HG03025 (cell line): ENCODE measurements at regions not wholly inside any gene's neighbourhood (a gene's known extent, or its start where the extent isn't known, plus 50 kb on each side); places are given as distances from the start of the nearest gene placed in this dataset.

Experiments
- ATAC-seq: cut with Tn5 transposase; IDR thresholded peaks from one replicate; pipeline ENCODE4 v1.9.1; 2021; ENCODE audit warnings: mild to moderate bottlenecking, moderate library complexity; ENCODE audit not compliant: unreplicated experiment, low FRiP score

DNA sequence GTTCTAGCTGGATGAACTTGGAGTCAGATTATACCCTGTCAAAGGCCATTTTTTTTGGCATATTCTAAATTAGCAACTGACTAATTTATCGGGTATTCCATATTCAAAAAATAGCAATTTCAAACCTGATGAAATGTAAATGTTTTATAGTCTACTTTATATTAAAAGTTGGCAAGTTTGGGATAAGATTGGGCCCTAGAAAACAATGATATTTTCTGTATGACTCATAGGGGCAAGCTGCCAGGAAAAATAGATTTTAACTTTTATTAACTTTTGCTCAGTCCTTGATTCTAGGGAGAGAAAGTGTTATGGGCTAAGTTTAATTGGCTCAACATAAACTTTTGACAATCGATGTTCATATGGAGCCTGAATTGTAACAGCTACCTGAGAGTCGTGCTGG lies 576.9 kb upstream of the B3GALT2 start:
- no peak for ATAC-seq

DNA sequence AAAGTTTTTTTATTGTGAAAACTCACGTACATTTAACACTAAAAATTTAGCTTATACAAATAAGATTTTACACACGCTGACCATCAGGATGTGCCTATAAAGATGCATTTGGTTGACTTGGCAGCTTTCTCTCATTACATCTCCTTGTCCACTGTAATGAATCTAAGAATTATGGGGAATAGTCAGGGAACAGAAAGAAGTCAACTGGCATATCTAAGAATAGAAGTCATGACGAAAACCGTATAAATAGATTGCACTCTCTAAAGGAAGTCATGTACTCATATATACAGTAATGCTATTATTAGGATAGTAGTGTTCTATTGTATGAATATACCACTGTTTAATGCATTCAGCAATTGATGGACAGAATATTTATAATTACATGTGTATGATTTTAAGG lies 575.8 kb upstream of the B3GALT2 start:
- no peak for ATAC-seq

DNA sequence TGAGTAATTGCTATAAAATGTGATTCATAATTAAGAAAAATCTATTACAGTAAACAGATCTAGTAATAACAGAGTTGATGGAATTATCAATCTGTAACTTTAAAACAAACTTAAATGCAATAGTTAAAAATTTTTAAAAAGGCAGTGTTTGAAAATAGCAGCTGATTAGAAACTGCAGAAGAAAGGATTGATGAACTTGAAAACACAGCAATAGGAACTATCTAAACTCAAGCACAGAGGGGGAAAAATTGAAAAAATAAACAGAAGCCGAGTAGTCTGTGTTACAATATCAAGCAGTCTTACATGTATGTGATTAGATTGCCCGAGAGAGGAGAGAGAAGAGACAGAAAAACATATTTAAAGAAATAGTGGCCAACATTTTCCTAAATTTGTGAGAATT lies 569.0 kb upstream of the B3GALT2 start:
- no peak for ATAC-seq

DNA sequence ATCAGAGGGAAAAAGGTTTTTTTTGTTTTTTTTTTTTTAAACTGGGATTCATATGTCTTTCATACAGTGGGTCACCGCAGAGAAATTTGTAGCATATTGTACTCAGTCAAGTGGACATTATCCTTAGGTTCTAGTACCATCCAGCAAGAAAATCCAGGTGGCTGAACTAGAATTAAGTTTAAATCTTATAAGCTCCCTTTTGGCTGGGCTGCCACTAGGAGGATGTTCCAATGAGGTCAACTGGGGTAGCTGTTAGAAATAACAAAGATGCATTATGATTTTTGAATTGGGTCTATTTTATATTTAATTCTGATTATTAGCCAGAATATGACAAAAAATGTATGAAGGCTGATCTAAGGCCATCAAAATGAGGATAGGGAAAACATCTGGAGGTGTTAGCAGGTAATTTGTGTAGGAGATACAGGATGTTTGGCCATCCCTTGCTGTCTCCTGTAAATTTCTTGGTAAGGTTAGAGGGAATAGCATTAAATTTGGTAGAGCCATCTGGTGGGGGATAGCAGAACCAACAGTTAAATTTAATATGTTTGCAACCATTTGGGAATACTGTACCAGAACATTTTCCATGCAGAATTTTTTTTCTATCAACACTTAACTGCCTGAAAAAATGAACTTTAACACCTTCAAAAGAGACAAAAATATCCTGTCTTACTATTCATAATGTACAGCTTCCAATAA lies 568.5 kb upstream of the B3GALT2 start:
- ATAC-seq: no peak

DNA sequence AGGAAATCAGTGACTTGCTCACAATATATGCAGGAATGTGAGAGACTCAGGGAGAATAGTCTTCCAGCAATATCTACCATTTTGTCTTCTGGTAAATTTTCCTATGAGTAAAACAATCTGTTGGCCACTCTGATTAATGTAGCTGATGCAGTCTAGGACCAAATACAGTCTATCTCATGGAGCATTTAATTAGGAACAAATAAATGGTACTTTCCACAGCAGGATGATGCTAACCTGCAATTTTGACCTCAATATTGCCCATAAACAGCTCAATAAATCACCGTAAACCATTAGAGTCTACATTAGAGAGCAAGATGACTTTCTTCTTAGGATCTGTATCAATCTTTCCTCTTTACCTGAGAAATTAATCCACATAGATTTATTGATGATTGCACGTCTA lies 567.7 kb upstream of the B3GALT2 start:
- ATAC-seq: no peak

DNA sequence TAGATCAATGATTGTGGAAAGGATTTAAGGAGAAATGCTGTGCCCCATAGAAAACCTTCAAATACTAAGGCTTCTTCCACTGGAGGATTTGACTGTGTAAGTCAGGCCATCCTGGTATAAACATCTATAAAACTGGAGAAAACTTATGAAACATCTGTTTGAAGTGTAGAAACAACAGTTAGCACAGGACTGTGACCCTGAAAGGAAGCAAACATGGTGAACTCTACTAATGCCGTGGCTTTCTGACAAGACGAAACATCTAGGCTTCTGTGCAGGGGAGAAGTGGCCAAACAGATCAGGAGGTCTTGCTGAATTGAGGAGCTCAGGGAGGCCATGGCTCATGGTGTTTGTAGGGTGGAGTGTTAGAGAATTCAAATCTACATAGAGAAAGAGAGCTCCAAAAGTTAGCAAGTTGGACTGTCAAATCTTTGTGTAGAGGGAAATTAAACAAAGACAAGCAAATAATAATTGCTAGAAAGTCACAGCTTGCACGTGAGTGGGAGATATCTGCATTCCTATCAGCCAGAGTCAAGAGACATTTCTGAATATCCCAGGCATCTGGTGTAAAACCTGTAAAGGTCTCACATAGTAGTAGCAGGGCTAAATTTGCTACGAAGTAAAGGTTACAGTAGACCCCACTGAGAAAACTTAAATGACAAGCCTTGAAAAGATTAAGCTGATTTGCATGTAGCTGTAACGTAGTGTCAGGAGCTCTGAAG lies 566.8 kb upstream of the B3GALT2 start:
- ATAC-seq: no peak

DNA sequence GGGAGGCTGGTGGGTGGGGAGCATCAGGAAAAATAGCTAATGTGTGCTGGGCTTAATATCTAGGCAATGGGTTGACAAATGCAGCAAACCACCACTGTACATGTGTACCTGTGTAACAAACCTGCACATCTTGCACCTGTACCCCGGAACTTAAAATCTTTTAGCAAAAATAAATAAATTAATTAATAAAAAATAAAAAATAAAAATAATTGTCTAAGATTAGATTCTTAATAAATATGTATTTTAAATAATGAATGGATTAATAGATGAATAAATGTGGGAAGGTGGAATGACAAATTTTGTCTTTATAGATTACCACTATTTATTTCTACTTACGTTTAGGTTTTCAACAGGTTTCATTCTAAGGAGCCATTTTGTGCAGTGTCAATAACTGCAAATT lies 563.5 kb upstream of the B3GALT2 start:
- ATAC-seq: no peak

DNA sequence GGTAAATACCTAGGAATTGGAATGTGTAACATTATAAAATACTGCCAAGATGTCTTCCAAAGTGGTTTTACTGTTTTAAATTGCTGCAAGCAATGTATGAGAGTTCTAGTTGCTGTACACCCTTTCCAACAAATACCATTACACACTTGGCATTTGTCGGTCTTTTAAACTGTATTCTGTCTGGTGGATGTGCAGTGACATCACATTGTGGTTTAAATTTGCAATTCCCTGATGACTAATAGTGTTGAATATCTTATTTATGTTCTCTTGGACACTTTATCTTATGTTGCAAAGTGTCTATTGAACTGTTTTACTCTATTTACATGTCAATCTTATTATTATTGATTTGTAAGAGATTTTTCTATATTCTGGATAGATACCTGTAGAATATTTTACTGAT lies 561.2 kb upstream of the B3GALT2 start:
- no peak for ATAC-seq

DNA sequence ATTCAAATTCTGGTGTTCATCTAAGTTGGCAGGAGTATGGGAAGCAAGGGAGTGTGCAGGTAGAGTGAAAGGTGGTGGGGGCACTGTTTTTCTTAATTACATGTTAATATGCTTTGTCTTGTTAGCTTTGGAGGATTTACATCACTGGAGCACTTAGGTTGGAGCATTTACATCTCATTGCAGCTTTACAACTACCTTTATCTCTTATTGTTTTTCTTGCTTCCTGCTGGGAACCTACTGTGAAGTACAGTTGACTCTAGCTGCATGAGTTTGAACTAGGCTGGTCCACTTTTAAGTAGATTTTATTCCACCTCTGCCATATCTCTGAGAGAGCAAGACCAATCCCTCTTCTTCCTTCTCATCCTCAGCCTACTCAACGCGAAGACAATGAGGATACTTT lies 554.8 kb upstream of the B3GALT2 start:
- ATAC-seq: no peak

DNA sequence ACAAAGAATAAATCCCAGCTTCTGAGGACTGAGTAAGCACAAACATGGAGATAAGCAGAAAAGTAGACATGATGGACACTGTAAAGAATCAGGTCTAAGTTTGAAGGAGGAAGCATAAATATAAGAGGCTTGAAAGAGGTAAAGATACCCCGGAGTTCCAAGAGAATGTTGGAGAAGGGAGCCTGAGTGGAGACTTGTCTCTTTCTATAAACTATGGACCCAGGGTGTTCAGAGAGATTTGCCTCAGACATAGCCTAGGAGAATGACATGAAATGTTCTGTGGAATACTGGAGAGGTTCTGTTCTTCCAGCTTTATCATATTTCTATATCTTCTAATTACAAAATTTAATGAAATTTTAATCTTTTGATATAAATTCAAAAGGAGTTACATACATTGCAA lies 554.3 kb upstream of the B3GALT2 start:
- no peak for ATAC-seq

DNA sequence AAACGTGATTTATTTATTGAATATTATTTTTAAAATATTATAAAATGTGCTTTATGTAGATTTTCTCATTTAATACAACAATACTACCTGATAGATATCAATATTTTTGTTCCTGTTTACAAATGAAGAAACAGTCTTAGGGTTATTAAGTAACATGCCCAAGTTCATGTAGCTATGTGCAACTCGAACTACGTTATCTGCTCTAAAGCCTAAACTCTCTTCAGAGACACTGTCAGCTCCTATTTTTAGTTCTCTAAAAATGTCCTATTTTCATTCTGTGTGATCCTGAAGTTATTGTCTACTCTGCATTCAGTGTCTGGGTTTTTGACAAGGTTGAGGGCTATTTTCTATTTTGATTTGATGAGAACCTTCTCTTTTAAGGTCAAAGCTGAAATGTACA lies 550.1 kb upstream of the B3GALT2 start:
- no peak for ATAC-seq

DNA sequence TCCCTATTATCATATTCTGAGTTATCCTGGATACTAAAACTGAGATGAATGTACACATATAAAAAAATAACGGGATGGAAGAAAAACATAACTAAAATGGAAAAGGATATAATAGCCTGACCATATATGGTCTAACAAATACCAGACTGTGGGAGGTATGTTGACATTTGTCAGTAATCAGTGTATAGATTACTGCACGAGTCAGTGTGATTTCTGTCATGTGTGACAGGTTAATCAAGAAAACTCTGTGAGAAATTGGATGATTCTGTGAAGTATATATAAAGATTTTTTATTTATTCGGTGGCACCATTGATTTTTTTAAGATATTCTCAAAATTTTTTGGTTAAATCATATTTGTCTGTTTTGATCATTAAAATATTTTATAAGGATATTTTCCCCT lies 547.3 kb upstream of the B3GALT2 start:
- ATAC-seq: no peak

DNA sequence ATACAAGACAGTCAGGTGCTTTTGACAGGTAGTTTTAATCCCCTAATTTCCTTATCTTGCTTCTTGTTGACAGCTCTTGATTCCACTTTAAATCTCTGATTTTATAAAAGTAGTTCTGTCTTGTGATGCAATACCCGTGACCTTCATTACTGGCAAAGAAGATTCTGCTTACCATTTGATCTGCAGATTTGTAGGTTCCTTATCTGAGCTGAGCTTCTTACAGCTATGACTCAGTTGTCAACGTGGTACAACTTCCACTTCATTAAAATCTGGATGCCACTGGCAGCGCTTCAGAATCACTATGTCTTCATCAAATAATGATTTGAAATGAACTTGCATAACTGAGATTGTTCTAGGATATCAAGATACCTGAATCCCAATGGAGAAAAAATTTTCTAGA lies 543.6 kb upstream of the B3GALT2 start:
- no peak for ATAC-seq

DNA sequence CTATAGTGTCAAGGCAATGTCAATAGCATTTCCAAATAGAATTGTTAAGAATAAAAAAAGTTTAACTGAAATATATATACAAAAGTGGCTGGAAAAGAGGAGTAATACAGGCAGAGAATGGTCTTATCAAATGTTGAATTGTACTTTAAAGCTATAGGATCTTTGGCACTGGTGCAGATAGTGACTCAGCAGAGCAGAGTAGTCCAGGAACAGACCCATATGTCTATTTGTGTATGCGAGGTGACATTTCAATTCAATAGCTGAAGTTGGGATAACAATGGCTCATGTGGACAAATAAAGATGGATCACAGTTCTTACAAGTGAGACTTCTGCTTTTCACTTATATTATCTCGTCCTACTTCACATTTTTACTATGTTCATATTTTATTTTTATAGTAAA lies 543.0 kb upstream of the B3GALT2 start:
- ATAC-seq: no peak

DNA sequence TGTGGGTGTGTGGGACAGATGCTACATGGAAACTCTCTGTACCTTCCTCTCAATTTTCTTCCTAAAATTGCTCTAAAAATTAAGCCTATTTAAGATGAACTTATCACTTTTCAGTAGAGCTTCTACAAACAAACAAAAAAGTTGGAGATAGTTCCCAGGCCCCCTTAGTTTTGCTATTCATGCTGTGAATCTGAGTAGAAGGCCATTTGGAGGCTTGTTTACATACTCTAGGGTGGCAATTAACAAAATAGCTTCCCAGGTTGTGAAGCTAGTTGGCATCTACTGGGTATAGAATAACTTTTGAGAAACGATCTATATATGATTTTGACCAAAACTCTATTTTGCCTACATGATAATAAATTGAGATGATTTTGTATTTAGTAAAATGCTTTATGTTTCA lies 541.4 kb upstream of the B3GALT2 start:
- ATAC-seq: no peak

DNA sequence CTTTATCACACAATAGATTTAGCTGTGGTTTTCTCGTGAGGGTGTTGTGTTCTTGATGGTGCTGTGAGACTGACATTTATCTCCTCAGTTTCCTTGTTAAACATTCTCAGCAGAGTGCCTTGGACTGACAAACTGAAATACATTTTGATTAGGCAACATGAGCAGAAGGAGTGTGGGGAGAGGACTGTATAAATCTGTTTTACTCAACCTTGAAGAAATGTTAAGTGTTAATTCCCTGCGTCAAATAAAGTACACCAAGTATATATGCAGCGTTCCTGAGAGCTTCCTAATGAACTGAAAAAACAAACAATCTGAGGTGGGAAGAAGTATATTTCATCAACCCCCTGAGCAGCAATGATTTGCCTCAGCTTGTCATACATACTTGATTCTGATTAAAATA lies 540.3 kb upstream of the B3GALT2 start:
- no peak for ATAC-seq

DNA sequence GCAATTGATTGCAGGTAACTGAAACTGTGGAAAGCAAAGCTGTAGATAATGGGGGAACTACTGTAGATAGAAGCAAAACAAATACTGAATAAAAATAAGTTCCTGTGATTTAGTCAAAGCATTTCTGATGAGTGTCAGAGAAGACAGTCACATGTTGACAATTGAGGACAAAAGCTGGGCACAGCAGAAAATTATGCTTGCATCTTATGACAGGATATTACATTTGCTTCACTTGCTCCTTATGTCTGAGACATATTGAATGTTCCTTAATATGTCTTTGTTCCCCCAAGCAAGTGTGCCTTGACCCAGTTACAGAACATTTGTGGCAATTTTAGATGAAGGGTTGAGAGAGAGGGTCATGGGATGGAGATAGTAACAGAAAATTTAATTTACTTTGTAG lies 526.0 kb upstream of the B3GALT2 start:
- ATAC-seq: no peak

DNA sequence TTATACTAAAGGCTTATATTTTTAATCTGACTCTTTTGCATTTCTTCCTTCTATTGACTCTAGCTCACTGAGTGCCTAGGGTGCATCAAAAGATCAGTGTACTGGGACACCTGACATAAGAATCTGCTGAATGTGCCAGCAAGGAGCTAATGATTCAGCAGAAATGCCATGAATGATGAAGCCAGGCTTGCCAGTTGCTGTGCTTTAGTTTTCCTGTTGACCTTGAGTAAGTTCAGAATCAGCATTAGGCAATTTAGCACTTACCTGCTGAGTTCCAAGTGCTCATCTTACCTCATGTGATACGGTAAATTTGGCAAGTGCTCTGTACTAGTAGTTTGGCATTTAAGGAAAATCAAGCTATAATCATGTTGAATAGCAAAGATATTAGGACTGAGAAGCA lies 523.2 kb upstream of the B3GALT2 start:
- no peak for ATAC-seq

DNA sequence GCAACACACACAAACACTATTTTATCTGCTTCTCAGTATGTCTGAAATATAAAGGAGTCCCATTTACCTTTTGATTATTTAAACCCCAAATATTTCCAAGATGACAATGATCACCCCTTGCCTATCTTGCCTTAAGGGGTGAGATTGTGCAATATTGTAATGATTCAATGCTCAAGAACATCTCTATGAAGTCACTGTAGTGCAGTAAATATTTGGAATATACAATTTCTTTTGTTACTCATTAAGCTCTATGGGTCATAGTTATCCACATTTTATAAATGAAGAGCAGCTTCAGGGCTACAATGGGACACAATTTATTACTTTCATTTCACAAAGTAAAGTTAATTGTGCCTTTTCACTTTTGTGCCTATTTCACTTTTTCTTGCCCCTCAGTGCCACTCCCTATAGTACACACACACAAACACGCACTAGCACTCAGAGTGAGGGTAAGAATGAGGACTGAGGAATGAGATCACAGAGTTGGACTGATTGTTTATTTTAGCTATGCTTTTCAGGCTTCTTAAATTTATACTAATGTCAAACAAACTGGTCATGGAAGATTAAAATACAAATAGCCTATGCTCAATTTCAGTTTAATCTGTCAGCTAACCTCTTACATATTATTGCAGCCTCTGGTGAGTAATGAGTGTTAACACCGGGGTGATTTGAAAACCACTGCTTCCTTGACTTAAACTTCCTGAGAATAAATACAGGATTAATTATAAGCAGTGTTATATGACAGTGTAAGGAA lies 521.0 kb upstream of the B3GALT2 start:
- ATAC-seq: no peak

DNA sequence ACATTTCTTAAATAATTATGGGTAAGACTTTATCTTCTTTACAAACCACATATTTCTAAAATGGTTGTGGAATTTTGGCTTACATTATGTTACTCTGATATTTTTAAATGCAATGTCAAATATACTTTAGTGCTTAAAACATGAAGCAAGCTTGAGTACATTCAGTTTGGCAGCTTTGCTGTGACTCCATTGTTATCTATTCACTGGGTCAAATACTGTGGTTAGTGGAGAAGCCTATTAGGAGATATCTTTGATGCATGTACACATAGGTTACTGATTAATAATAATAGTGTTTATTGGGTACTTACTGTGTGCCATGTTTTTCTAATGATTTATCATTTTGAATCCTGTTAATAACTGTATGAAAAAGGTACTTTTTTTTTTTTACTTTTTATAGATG lies 520.4 kb upstream of the B3GALT2 start:
- ATAC-seq: no peak

DNA sequence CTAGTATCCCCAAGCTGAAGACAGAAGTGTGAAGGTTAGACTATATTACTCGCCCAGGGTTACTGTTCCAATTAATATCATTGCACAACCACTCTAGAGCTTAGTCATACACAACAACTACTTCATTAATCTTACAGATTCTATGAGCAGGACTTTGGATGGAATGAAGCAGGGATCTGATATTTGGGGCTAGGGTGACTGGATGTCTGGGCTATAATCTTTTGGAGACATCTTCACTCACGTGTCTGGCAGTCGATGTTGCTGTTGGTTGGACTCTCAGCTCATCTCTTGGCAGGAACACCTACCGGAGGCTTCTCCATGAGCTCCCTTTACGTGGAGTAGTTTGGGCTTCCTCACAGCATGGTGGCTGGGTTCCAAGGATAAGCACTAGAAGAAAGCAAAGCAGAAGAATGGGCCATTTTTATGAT lies 519.2 kb upstream of the B3GALT2 start:
- no peak for ATAC-seq

DNA sequence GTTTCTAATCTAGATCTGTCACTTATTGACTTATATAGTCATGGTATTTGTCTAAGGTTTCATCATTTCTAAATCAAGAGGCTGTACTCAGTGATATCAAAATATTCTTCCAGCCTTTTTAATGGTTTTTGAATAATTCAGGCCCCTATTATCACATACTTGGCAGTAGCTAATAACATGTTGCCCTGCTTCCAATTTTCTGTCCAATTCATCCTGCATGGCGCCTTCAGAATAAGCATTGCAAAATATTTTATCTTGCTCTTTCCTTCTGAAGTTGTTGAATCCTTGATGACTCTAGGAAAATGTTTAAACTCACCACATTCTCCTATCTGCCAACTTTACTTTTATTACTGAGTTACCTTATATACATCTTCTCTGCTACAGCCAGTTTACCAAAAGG lies 517.2 kb upstream of the B3GALT2 start:
- no peak for ATAC-seq
